ENCODE measurements at regions not wholly inside any gene's neighbourhood (a gene's known extent, or its start where the extent isn't known, plus 50 kb on each side); places are given as distances from the start of the nearest gene placed in this dataset.

DNA sequence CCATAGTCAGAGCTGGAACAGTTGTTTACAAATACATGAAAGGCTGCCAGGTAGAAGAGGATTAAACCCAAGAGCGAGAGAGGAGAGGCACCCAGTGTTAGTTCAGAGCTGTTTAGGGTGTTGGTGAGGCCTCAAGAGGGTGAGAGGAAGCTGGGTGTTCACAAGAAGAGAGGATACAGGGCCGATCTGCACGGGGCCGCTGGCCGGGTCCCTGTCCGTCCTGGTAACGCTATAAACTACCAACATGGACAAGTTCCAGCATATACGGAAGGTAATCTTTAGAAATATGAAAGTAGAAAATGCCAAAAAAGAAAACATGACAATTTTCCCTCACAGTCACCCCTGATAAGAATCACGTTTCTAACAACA lies 109.7 kb downstream of the TMEM18 start:
- H4K20me1 ChIP-seq (ENCODE audit: insufficient read depth) = no peaks in the 10 kb centered on the region
- peaks cover 0 to 39% of the 10 kb centered on the region in 2 experiments; a peak in 2 of 4 replicates for H3K4me1 ChIP-seq (ENCODE audit: control insufficient read depth in 1 of 2, insufficient read depth in 2 of 2, low read depth in 1 of 2, low read length in 1 of 2)
- no peaks in the 10 kb centered on the region for H3F3A ChIP-seq (replicated peaks; ENCODE audit: insufficient read depth)
- H3K36me3 ChIP-seq (replicated peaks in 1 of 2; ENCODE audit: control insufficient read depth in 1 of 2, insufficient read depth in 2 of 2, low read length in 1 of 2) = no peaks in the 10 kb centered on the region
- H3K9ac ChIP-seq = no peak overlapping the region
- no peaks in the 10 kb centered on the region for H3K9me2 ChIP-seq
- peaks cover 13% of the 10 kb centered on the region; the same call in 1 of the 2 replicates for H3K9me3 ChIP-seq
- CTCF ChIA-PET = interaction anchor here (1.3 to 6.5 kb wide), 7 partner anchors 11 to 69 kb away, joined by 3 to 58 read pairs (median 5); no protein-coding TSS in a partner anchor
- POLR2A ChIA-PET = no interaction called here
- peak overlapping the region in 1 of 2 experiments; percentile 100; a peak in 2 of 4 replicates for H3K27ac ChIP-seq (ENCODE audit: low read depth in 2 of 2, low read length in 1 of 2)
- no peak for DNase-seq
- H2AFZ ChIP-seq (ENCODE audit: low read depth) = no peak overlapping the region
- H3K4me2 ChIP-seq = no peak overlapping the region
- WGBS (ENCODE audit: low lambda C conversion rate) = 57% methylated on average over 9 of the region's 9 CpGs
- H3K79me2 ChIP-seq (ENCODE audit: insufficient read depth) = no peaks in the 10 kb centered on the region
- H3K4me3 ChIP-seq (ENCODE audit: low read depth in 2 of 2, low read length in 1 of 2) = no peak overlapping the region
- TF ChIP-seq TAF1 (IDR thresholded peaks at IDR 0.05; ENCODE audit: borderline replicate concordance, low read depth, low read length) (no peak), RCOR1 (IDR thresholded peaks at IDR 0.05; ENCODE audit: low read length) (no peak)
- H3K27me3 ChIP-seq (ENCODE audit: insufficient read depth) = no peaks in the 10 kb centered on the region

DNA sequence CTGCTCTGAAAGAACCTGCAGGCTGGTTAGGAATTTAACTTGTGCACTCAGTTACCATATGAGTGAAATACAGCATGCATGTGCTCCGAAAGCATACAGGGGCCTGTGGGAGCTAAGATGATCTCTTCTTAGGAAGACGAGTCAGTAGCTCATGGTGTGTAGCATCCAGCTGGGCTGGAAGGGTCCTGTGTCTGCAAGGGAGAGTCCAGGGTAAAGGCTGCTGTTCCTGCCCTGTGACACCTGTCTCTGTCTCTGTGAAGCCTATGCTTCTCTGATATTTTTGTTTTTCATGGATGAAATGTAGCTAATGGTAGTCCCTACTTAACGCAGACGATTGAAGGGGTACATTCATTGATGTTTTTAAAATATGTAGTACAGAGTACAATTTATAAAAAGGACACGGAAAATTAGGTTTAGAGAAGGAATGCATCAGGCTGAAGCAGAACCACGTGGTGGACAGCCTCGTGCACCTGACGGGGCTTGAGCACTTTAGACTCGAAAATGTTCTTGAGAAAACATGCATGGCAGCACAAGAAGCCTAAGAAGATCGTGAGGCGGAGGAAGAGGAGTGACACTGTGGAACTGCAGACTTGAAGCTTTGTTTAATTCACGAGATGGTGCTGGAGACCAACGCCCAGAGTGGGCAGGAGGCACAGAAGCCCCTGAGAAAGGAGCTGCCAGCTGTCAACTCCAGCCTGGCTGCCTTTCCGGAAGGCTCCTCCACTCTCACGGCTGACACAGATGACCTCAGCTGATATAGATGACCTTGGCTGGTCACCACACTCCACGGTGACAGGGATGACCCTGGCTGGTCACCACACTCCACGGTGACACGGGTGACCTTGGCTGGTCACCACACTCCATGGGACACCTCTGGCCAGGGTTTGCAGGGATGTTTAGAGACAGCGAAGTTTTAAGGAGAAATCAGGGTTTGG lies 110.6 kb downstream of the TMEM18 start:
- Histone ChIP-seq H3K27ac (ENCODE audit: low read depth in 2 of 2, low read length in 1 of 2) (peak overlapping the region in 1 of 2 experiments; percentile 100; a peak in 2 of 4 replicates), H3K79me2 (ENCODE audit: insufficient read depth) (no peaks in the 10 kb centered on the region), H3K4me1 (ENCODE audit: control insufficient read depth in 1 of 2, insufficient read depth in 2 of 2, low read depth in 1 of 2, low read length in 1 of 2) (peaks cover 0 to 39% of the 10 kb centered on the region in 2 experiments; a peak in 2 of 4 replicates), H3K9me3 (peaks cover 11% of the 10 kb centered on the region; the same call in 1 of the 2 replicates), H3K9me2 (no peaks in the 10 kb centered on the region), H3K9ac (no peak overlapping the region), H2AFZ (ENCODE audit: low read depth) (no peak overlapping the region), H3K36me3 (replicated peaks in 1 of 2; ENCODE audit: control insufficient read depth in 1 of 2, insufficient read depth in 2 of 2, low read length in 1 of 2) (no peaks in the 10 kb centered on the region), H3K4me2 (no peak overlapping the region), H3K27me3 (ENCODE audit: insufficient read depth) (no peaks in the 10 kb centered on the region), H4K20me1 (ENCODE audit: insufficient read depth) (no peaks in the 10 kb centered on the region), H3K4me3 (ENCODE audit: low read depth in 2 of 2, low read length in 1 of 2) (no peak overlapping the region), H3F3A (replicated peaks; ENCODE audit: insufficient read depth) (no peaks in the 10 kb centered on the region)
- WGBS (ENCODE audit: low lambda C conversion rate) = 41% methylated on average over 17 of the region's 19 CpGs
- no peak for DNase-seq
- POLR2A ChIA-PET = no interaction called here
- TF ChIP-seq MXI1 (IDR thresholded peaks at IDR 0.05; ENCODE audit: low read depth, low read length) = no peak
- TF ChIP-seq JUND (IDR thresholded peaks at IDR 0.05) = no peak
- TF ChIP-seq NFIC (IDR thresholded peaks at IDR 0.05; ENCODE audit: borderline replicate concordance) = no peak
- TF ChIP-seq, protein P1, sequence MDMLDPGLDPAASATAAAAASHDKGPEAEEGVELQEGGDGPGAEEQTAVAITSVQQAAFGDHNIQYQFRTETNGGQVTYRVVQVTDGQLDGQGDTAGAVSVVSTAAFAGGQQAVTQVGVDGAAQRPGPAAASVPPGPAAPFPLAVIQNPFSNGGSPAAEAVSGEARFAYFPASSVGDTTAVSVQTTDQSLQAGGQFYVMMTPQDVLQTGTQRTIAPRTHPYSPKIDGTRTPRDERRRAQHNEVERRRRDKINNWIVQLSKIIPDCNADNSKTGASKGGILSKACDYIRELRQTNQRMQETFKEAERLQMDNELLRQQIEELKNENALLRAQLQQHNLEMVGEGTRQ (IDR thresholded peaks at IDR 0.05; ENCODE audit: borderline replicate concordance, low read depth, low read length) = no peak
- TF ChIP-seq, protein P2, sequence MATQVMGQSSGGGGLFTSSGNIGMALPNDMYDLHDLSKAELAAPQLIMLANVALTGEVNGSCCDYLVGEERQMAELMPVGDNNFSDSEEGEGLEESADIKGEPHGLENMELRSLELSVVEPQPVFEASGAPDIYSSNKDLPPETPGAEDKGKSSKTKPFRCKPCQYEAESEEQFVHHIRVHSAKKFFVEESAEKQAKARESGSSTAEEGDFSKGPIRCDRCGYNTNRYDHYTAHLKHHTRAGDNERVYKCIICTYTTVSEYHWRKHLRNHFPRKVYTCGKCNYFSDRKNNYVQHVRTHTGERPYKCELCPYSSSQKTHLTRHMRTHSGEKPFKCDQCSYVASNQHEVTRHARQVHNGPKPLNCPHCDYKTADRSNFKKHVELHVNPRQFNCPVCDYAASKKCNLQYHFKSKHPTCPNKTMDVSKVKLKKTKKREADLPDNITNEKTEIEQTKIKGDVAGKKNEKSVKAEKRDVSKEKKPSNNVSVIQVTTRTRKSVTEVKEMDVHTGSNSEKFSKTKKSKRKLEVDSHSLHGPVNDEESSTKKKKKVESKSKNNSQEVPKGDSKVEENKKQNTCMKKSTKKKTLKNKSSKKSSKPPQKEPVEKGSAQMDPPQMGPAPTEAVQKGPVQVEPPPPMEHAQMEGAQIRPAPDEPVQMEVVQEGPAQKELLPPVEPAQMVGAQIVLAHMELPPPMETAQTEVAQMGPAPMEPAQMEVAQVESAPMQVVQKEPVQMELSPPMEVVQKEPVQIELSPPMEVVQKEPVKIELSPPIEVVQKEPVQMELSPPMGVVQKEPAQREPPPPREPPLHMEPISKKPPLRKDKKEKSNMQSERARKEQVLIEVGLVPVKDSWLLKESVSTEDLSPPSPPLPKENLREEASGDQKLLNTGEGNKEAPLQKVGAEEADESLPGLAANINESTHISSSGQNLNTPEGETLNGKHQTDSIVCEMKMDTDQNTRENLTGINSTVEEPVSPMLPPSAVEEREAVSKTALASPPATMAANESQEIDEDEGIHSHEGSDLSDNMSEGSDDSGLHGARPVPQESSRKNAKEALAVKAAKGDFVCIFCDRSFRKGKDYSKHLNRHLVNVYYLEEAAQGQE (IDR thresholded peaks at IDR 0.05; ENCODE audit: low read depth, low read length) = no peak
- TF ChIP-seq, protein P3, sequence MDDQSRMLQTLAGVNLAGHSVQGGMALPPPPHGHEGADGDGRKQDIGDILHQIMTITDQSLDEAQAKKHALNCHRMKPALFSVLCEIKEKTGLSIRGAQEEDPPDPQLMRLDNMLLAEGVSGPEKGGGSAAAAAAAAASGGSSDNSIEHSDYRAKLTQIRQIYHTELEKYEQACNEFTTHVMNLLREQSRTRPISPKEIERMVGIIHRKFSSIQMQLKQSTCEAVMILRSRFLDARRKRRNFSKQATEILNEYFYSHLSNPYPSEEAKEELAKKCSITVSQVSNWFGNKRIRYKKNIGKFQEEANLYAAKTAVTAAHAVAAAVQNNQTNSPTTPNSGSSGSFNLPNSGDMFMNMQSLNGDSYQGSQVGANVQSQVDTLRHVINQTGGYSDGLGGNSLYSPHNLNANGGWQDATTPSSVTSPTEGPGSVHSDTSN (IDR thresholded peaks at IDR 0.05) = no peak
- TF ChIP-seq, protein P4, sequence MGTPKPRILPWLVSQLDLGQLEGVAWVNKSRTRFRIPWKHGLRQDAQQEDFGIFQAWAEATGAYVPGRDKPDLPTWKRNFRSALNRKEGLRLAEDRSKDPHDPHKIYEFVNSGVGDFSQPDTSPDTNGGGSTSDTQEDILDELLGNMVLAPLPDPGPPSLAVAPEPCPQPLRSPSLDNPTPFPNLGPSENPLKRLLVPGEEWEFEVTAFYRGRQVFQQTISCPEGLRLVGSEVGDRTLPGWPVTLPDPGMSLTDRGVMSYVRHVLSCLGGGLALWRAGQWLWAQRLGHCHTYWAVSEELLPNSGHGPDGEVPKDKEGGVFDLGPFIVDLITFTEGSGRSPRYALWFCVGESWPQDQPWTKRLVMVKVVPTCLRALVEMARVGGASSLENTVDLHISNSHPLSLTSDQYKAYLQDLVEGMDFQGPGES (IDR thresholded peaks at IDR 0.05; ENCODE audit: low read depth, low read length) = no peak
- TF ChIP-seq TCF12 (IDR thresholded peaks at IDR 0.05) = no peak
- TF ChIP-seq, protein P5, sequence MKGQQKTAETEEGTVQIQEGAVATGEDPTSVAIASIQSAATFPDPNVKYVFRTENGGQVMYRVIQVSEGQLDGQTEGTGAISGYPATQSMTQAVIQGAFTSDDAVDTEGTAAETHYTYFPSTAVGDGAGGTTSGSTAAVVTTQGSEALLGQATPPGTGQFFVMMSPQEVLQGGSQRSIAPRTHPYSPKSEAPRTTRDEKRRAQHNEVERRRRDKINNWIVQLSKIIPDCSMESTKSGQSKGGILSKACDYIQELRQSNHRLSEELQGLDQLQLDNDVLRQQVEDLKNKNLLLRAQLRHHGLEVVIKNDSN (IDR thresholded peaks at IDR 0.05; ENCODE audit: borderline replicate concordance, low read depth) = no peak
- no peak for TF ChIP-seq GATA2 (CRISPR knock-in tag; IDR thresholded peaks at IDR 0.05)
- CTCF ChIA-PET = interaction anchor here (0.9 to 6.5 kb wide), 8 partner anchors 8 to 70 kb away, joined by 3 to 58 read pairs (median 4); no protein-coding TSS in a partner anchor
